Limb (tissue), 2 donors: ENCODE measurements at regions not wholly inside any gene's neighbourhood (a gene's known extent, or its start where the extent isn't known, plus 50 kb on each side); places are given as distances from the start of the nearest gene placed in this dataset.
"Not testable (repeated sequence)": the region's sequence is repeated elsewhere in the genome, so short reads cannot be mapped to it uniquely, and the experiment has no call there.

Experiments used
- DNase-seq, 2 donors: peaks; one replicate each; pipeline ENCODE4 v3.0.0-alpha.2; 2016; ENCODE audit errors: extremely low spot score in 2 of 2

GRCh38 chrX:20715176-20715575 is 448.5 kb upstream of the RPS6KA3 start:
- DNase-seq: no peak

GRCh38 chrX:20712811-20713210 is 446.1 kb upstream of the RPS6KA3 start:
- DNase-seq: no peak

GRCh38 chrX:20711366-20711765 is 444.7 kb upstream of the RPS6KA3 start:
- DNase-seq: no peak

GRCh38 chrX:20693078-20693477 is 426.4 kb upstream of the RPS6KA3 start:
- DNase-seq: no peak

- no peak for DNase-seq
These were observed 419.5 kb upstream of the RPS6KA3 start for GRCh38 chrX:20686256-20686655.

GRCh38 chrX:20685652-20686051 is 418.9 kb upstream of the RPS6KA3 start:
- no peak for DNase-seq

GRCh38 chrX:20681683-20682082 is 415.0 kb upstream of the RPS6KA3 start:
- no peak for DNase-seq

- no peak for DNase-seq
These were observed 414.3 kb upstream of the RPS6KA3 start for GRCh38 chrX:20680998-20681397.

GRCh38 chrX:20672476-20672875 is 405.8 kb upstream of the RPS6KA3 start:
- no peak for DNase-seq

- DNase-seq: not testable (repeated sequence)
These were observed 405.0 kb upstream of the RPS6KA3 start for GRCh38 chrX:20671746-20672145.

- no peak for DNase-seq
These were observed 403.9 kb upstream of the RPS6KA3 start for GRCh38 chrX:20670611-20671010.

- no peak for DNase-seq
These were observed 401.8 kb upstream of the RPS6KA3 start for GRCh38 chrX:20668550-20668949.

GRCh38 chrX:20666331-20666730 is 399.6 kb upstream of the RPS6KA3 start:
- DNase-seq: no peak

GRCh38 chrX:20665481-20665880 is 398.8 kb upstream of the RPS6KA3 start:
- DNase-seq: no peak

GRCh38 chrX:20664774-20665173 is 398.1 kb upstream of the RPS6KA3 start:
- no peak for DNase-seq

GRCh38 chrX:20664131-20664530 is 397.4 kb upstream of the RPS6KA3 start:
- no peak for DNase-seq

GRCh38 chrX:20663336-20663735 is 396.6 kb upstream of the RPS6KA3 start:
- no peak for DNase-seq

- DNase-seq: no peak
These were observed 390.0 kb upstream of the RPS6KA3 start for GRCh38 chrX:20656721-20657120.

- no peak for DNase-seq
These were observed 387.9 kb upstream of the RPS6KA3 start for GRCh38 chrX:20654596-20655106.

GRCh38 chrX:20653070-20653469 is 386.4 kb upstream of the RPS6KA3 start:
- no peak for DNase-seq

GRCh38 chrX:20641954-20642353 is 375.2 kb upstream of the RPS6KA3 start:
- DNase-seq: no peak

- DNase-seq: no peak
These were observed 372.4 kb upstream of the RPS6KA3 start for GRCh38 chrX:20639115-20639514.

GRCh38 chrX:20637351-20637750 is 370.6 kb upstream of the RPS6KA3 start:
- no peak for DNase-seq

- no peak for DNase-seq
These were observed 366.7 kb upstream of the RPS6KA3 start for GRCh38 chrX:20633451-20633850.
